Astrocyte (in vitro differentiated cells and primary cell): ENCODE measurements at regions not wholly inside any gene's neighbourhood (a gene's known extent, or its start where the extent isn't known, plus 50 kb on each side); places are given as distances from the start of the nearest gene placed in this dataset.
A peak's percentile ranks its signal among the peaks of the same experiment; 100 is the strongest.

Experiments used
- DNase-seq: peaks from one replicate; pipeline ENCODE4 v3.0.0-alpha.2; 2010; ENCODE audit warnings: low read depth
- FAIRE-seq: peaks from 2 replicates; lab custom pipeline; 2011; peaks lifted over from hg19 to GRCh38; lab: Jason Lieb, UNC
- H2AFZ ChIP-seq: 2 replicates; pipeline ENCODE4 v1.6.0; 2012; ENCODE audit warnings: low read depth, low read length, inconsistent platforms
- H3K27ac ChIP-seq: 2 replicates; pipeline ENCODE4 v1.5.1; 2011; ENCODE audit warnings: low read depth, low read length, inconsistent platforms
- H3K27me3 ChIP-seq: 2 replicates; pipeline ENCODE4 v1.6.0; 2011; ENCODE audit warnings: low read length, inconsistent platforms; ENCODE audit not compliant: insufficient read depth
- H3K36me3 ChIP-seq: 2 replicates; pipeline ENCODE4 v1.5.1; 2011; ENCODE audit warnings: low read length, inconsistent platforms; ENCODE audit not compliant: insufficient read depth
- H3K4me1 ChIP-seq: 2 replicates; pipeline ENCODE4 v1.5.1; 2011; ENCODE audit warnings: low read length, inconsistent platforms; ENCODE audit not compliant: insufficient read depth
- H3K4me2 ChIP-seq: 2 replicates; pipeline ENCODE4 v1.6.0; 2012; ENCODE audit warnings: low read length, inconsistent platforms
- H3K4me3 ChIP-seq: 2 replicates; pipeline ENCODE4 v1.5.1; 2011; ENCODE audit warnings: low read depth, mild to moderate bottlenecking, low read length, inconsistent platforms; ENCODE audit not compliant: insufficient read depth
- H3K79me2 ChIP-seq: 2 replicates; pipeline ENCODE4 v1.6.0; 2012; ENCODE audit warnings: mild to moderate bottlenecking, low read length, inconsistent platforms; ENCODE audit not compliant: insufficient read depth
- H3K9ac ChIP-seq: 2 replicates; pipeline ENCODE4 v1.6.0; 2012; ENCODE audit warnings: mild to moderate bottlenecking, low read length, inconsistent platforms
- H3K9me3 ChIP-seq: 2 replicates; pipeline ENCODE4 v1.5.1; 2012; ENCODE audit warnings: low read depth, mild to moderate bottlenecking, low read length, inconsistent platforms; ENCODE audit not compliant: insufficient read depth
- H4K20me1 ChIP-seq: 2 replicates; pipeline ENCODE4 v1.6.0; 2012; ENCODE audit warnings: low read length, inconsistent platforms; ENCODE audit not compliant: insufficient read depth
- H3K27ac Mint-ChIP-seq: one replicate; pipeline ENCODE4 v1.8.0; 2021; ENCODE audit warnings: mild to moderate bottlenecking, mixed read lengths; ENCODE audit not compliant: unreplicated experiment
- H3K27me3 Mint-ChIP-seq: one replicate; pipeline ENCODE4 v1.8.0; 2021; ENCODE audit warnings: low read depth, mixed read lengths; ENCODE audit not compliant: unreplicated experiment
- H3K36me3 Mint-ChIP-seq: one replicate; pipeline ENCODE4 v1.8.0; 2021; ENCODE audit warnings: low read depth, mixed read lengths; ENCODE audit not compliant: unreplicated experiment
- H3K4me1 Mint-ChIP-seq: one replicate; pipeline ENCODE4 v1.8.0; 2021; ENCODE audit warnings: low read depth, mixed read lengths; ENCODE audit not compliant: unreplicated experiment
- H3K4me3 Mint-ChIP-seq: one replicate; pipeline ENCODE4 v1.8.0; 2021; ENCODE audit warnings: mild to moderate bottlenecking, moderate library complexity, mixed read lengths; ENCODE audit not compliant: unreplicated experiment
- H3K9me3 Mint-ChIP-seq: one replicate; pipeline ENCODE4 v1.8.0; 2021; ENCODE audit warnings: mild to moderate bottlenecking, mixed read lengths; ENCODE audit not compliant: unreplicated experiment
- CTCF ChIP-seq: IDR thresholded peaks from 2 replicates; pipeline ENCODE4 v1.5.1; 2011; ENCODE audit warnings: low read depth, mild to moderate bottlenecking, inconsistent platforms, low read length, moderate library complexity; ENCODE audit not compliant: insufficient read depth
- EZH2 ChIP-seq: IDR thresholded peaks from 2 replicates; pipeline ENCODE4 v1.6.1; 2012; ENCODE audit warnings: mild to moderate bottlenecking, low read length, inconsistent platforms; ENCODE audit not compliant: insufficient read depth

DNA sequence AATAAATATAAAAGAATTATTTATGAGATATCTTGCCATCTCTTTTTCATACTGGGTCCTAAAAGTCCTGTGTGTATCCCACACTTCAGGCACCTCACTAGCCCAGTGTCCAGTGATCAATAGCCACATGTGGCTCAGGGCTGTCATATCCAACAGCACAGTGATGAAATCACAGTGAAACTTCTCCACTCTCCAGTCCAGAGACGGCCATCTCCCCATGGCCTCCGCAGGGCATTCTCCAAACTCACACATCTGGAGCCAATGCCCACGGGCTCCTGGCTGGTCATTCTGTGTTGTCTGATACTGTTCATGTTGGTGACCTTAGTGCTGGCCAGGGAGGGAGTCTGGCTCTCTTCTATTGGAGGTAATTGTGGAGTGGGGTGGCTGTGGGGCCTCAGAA is 125.2 kb upstream of the SDK2 start:
- H3K27ac ChIP-seq, result no peak overlapping the region
- H3K4me3 ChIP-seq, result no peak overlapping the region
- no peak for TF ChIP-seq CTCF
- TF ChIP-seq EZH2, result no peak
- no peak overlapping the region for H3K4me3 Mint-ChIP-seq
- no peaks in the 10 kb centered on the region for H3K36me3 Mint-ChIP-seq
- FAIRE-seq (no peak), DNase-seq (no peak)
- H3K4me1 ChIP-seq, result peaks cover 13% of the 10 kb centered on the region
- H2AFZ ChIP-seq, result no peak overlapping the region
- H3K4me2 ChIP-seq, result no peak overlapping the region
- no peak overlapping the region for H3K27ac Mint-ChIP-seq
- H3K79me2 ChIP-seq, result no peaks in the 10 kb centered on the region
- no peaks in the 10 kb centered on the region for H3K9me3 ChIP-seq
- H3K9ac ChIP-seq, result no peak overlapping the region
- H3K4me1 Mint-ChIP-seq, result peaks cover 15% of the 10 kb centered on the region
- peaks cover 52% of the 10 kb centered on the region for H3K27me3 Mint-ChIP-seq
- no peaks in the 10 kb centered on the region for H4K20me1 ChIP-seq
- peaks cover 4% of the 10 kb centered on the region for H3K27me3 ChIP-seq
- H3K9me3 Mint-ChIP-seq, result peaks cover 6% of the 10 kb centered on the region
- no peaks in the 10 kb centered on the region for H3K36me3 ChIP-seq

- Histone ChIP-seq H4K20me1 (no peaks in the 10 kb centered on the region), H3K27me3 (peaks cover 4% of the 10 kb centered on the region), H3K79me2 (no peaks in the 10 kb centered on the region), H3K4me3 (no peak overlapping the region), H3K4me2 (peak overlapping the region; percentile 57), H3K27ac (no peak overlapping the region), H3K9me3 (no peaks in the 10 kb centered on the region), H2AFZ (no peak overlapping the region), H3K9ac (peak overlapping the region; percentile 57), H3K4me1 (peaks cover 13% of the 10 kb centered on the region), H3K36me3 (no peaks in the 10 kb centered on the region)
- FAIRE-seq (peak; percentile 79), DNase-seq (peak; percentile 75)
- H3K36me3 Mint-ChIP-seq, result no peaks in the 10 kb centered on the region
- H3K9me3 Mint-ChIP-seq, result peaks cover 6% of the 10 kb centered on the region
- peak overlapping the region; percentile 58 for H3K27ac Mint-ChIP-seq
- H3K27me3 Mint-ChIP-seq, result peaks cover 52% of the 10 kb centered on the region
- no peak for TF ChIP-seq CTCF
- no peak for TF ChIP-seq EZH2
- H3K4me3 Mint-ChIP-seq, result no peak overlapping the region
- peaks cover 15% of the 10 kb centered on the region for H3K4me1 Mint-ChIP-seq
Observed at GRCh38 chr17:73770115-73770848, 126.0 kb upstream of the SDK2 start.

DNA sequence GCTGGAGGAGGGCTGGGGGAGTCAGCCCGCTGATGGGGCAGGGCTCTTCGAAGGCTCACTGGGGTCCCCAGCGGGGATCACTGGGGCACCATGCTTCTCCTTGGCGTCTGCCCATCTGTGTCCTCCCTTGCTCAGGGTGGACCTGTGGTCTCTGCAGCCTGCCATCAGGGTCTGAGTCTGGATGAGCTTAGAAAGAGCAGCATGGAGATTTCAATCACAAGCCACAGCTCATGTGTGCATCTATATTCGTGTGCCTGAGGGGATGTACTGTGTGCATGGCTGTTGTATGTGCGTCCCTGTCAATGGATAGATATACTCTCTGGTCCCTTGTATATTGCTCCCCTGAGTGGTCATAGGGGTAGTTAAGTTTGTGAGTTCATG is 126.6 kb upstream of the SDK2 start:
- Mint-ChIP-seq H3K4me1 (peaks cover 15% of the 10 kb centered on the region), H3K27ac (peak overlapping the region; percentile 13), H3K36me3 (no peaks in the 10 kb centered on the region), H3K9me3 (peaks cover 8% of the 10 kb centered on the region), H3K27me3 (peaks cover 49% of the 10 kb centered on the region), H3K4me3 (no peak overlapping the region)
- H2AFZ ChIP-seq, result no peak overlapping the region
- TF ChIP-seq CTCF (no peak), EZH2 (no peak)
- no peak for DNase-seq
- no peaks in the 10 kb centered on the region for H4K20me1 ChIP-seq
- no peak for FAIRE-seq
- no peaks in the 10 kb centered on the region for H3K79me2 ChIP-seq
- H3K36me3 ChIP-seq, result no peaks in the 10 kb centered on the region
- H3K4me1 ChIP-seq, result peaks cover 13% of the 10 kb centered on the region
- no peak overlapping the region for H3K27ac ChIP-seq
- H3K9me3 ChIP-seq, result no peaks in the 10 kb centered on the region
- no peak overlapping the region for H3K4me3 ChIP-seq
- peaks cover 4% of the 10 kb centered on the region for H3K27me3 ChIP-seq
- peak overlapping the region; percentile 25 for H3K9ac ChIP-seq
- H3K4me2 ChIP-seq, result peak overlapping the region; percentile 57
